Hematopoietic multipotent progenitor cell treated with erythropoietin and hydrocortisone succinate and interleukin-3 and kit ligand, for 4 days (in vitro differentiated cells): ENCODE measurements at regions not wholly inside any gene's neighbourhood (a gene's known extent, or its start where the extent isn't known, plus 50 kb on each side); places are given as distances from the start of the nearest gene placed in this dataset.
"Not testable (repeated sequence)": the region's sequence is repeated elsewhere in the genome, so short reads cannot be mapped to it uniquely, and the experiment has no call there.

ENCODE experiments used
- DNase-seq: peaks from one replicate; pipeline ENCODE4 v3.0.0-alpha.2; 2015

- DNase-seq = not testable (repeated sequence)
These were observed 203.2 kb downstream of the SNCAIP start for GRCh38 chr5:122515210-122515609.

GRCh38 chr5:122515709-122516431 is 203.8 kb downstream of the SNCAIP start:
- peak; percentile 73 for DNase-seq

- no peak for DNase-seq
These were observed 204.4 kb downstream of the SNCAIP start for GRCh38 chr5:122516432-122516743.

DNA sequence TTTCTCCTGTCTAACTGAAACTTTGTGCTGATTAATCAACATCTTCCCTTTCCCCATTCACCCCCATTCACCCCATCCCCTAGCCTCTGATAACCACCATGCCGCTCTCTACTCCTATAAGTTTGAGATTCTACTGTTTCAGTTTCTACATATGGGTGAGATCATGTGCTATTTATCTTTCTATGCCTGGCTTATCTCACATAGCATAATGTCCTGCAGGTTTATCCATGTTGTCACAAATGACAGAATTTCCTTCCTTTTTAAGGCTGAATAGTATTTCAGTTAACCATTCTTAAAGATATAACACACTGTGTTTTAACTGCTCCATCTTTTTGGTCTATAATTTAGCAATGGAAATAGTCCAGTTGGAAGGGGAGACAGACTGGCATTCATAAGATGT is 205.1 kb downstream of the SNCAIP start:
- DNase-seq = peak; percentile 41

DNA sequence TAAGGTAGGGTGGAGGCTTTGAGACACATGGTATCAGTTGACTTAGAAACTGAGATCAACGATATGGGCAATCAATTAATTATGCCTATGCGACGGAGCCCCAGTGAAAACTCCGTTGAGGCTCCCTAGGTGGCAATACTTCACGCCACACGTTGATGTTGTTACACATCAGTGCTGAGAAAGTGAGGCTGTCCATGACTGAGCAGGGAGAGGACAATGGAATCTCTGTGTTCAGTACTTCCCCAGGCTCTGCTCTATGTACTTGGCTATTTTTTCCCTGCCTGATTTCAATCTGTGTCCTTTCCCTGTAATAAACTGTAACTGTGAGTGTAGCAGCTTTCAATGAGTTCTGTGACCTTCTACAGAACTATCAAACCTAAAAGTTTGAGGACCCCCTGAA is 211.7 kb downstream of the SNCAIP start:
- DNase-seq = no peak

DNA sequence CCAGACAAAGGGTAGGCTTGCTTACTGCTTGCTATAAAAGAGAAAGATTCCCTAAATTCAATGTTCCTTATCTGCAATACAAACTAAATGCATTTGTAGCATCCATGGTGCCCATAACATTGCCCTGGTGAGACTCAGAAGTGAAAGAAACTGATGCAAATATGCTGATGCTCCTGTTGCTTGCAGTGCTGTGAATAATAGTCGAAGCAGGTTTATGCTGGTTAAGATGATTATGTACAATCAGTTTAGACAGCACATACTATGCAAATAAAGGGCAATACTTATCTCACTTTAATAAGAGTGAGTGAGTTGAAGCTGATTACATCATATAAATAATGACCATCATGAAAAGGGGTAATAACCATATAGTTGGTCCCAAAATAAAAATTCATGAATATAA is 215.5 kb downstream of the SNCAIP start:
- DNase-seq = no peak

- DNase-seq = no peak
These were observed 220.0 kb downstream of the SNCAIP start for GRCh38 chr5:122532035-122532434.

DNA sequence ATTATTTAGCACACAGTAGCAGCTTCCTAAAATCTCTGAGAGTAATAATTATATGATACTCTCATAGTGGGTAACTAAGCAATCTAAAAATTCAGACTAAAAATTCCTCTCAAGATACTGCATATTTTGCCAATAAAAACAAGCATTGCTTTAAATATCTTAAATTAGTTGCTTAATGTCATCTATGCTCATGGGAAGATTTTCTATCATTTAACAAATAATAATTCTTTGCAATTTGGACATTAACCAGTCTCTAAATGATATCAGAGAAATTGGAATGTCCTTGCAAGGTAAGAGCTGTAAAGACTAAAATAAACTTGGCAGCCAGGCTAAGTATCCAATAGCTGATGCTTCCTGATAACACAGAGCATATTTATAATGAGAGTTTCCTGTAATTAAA is 221.8 kb downstream of the SNCAIP start:
- DNase-seq = no peak

- DNase-seq = no peak
These were observed 222.8 kb downstream of the SNCAIP start for GRCh38 chr5:122534829-122535228.

GRCh38 chr5:122541388-122541787 is 229.4 kb downstream of the SNCAIP start:
- no peak for DNase-seq

DNA sequence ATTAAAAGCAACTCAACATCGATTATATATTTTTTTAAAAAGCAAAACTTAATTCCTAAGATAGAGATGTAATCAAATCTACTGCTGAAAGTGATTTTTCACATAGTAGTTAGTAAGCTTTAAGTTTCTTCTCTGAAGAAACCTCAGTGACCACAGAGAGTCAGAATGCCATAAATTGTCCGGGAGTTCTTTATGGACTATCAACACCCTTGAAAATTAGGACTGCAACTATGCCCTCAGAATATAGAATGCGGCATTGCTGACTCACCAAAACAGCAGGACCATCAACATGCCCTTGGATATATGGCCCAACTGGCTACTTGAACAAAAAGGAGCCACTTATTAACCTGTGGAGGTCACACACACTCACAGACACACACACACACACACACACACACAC is 228.9 kb upstream of the SNX2 start:
- DNase-seq = no peak

- no peak for DNase-seq
These were observed 227.7 kb upstream of the SNX2 start for GRCh38 chr5:122547219-122547618.

DNA sequence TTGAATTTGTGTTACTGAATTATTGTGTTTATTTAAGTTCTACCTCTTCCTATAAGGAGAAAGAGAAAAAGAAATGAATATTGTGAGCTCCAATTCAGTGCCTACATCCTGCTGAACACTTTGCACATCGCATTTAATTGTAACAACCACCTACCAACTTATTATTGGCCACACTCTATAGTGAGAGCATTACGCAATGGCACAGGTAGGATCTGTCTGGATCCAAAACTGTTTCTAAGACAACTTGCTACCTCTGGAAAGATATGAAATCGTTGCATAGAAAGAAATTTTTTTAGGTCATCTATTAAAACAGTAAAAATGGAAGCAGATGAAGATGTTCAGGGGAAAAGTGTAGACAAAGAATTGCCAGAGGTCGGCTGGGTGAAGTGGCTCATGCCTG is 227.2 kb upstream of the SNX2 start:
- no peak for DNase-seq

GRCh38 chr5:122559676-122560075 is 215.2 kb upstream of the SNX2 start:
- DNase-seq = no peak

GRCh38 chr5:122561209-122561608 is 213.7 kb upstream of the SNX2 start:
- no peak for DNase-seq

DNA sequence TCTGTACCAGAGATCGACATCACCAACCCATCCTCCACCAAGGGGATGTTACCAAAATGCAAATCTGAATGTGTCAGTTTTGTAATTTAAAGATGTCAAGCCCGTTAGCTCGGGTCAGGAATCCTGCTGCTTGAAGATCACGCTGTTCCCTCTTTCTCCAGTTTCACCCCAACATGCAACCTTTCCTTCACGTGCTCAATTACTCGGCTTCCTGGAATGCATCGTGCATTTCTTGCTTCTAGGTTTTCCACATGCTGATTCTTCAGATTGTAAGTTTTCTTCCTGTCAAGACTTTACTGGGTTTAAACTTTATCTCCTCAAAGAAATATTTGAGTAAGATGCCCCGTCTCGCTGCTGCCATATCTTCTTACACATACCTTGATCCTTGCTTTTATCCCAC is 209.5 kb upstream of the SNX2 start:
- no peak for DNase-seq

DNA sequence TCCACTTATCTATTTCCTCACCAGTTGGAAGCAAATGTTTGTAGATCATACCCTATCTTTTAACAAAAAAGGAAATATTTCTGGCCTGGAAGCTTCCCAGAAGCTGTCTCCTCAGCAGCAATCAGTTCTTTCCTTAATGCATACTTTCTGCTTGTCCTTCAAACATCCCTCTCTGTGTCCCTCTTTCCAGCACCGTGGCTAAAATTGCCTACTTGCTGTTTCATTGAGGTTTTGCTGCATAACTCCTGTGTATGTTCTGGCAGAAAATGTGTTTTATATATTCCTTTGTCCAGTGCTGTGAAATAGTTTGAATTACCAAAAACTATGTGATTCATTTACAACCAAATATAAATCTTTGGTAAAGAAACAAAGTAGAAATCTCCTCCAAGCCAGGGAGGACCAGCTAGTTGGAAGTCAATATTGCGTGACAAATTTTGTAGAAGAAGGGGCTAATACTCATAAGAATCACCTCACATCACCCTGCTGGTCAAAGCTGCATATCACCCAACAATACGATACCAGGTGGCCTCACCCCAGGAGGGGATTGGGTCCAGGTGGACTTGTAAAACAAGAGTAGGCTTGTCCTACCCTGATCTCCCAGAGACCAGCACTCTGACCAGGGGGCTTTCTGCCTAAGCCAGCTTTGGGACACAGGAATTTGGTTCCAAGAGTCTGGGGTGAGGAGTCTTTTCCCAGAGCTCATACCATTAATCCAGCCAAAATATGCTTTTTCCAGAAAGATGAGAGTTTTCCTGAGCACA is 198.4 kb upstream of the SNX2 start:
- DNase-seq = no peak

- no peak for DNase-seq
These were observed 193.3 kb upstream of the SNX2 start for GRCh38 chr5:122581629-122582028.

DNA sequence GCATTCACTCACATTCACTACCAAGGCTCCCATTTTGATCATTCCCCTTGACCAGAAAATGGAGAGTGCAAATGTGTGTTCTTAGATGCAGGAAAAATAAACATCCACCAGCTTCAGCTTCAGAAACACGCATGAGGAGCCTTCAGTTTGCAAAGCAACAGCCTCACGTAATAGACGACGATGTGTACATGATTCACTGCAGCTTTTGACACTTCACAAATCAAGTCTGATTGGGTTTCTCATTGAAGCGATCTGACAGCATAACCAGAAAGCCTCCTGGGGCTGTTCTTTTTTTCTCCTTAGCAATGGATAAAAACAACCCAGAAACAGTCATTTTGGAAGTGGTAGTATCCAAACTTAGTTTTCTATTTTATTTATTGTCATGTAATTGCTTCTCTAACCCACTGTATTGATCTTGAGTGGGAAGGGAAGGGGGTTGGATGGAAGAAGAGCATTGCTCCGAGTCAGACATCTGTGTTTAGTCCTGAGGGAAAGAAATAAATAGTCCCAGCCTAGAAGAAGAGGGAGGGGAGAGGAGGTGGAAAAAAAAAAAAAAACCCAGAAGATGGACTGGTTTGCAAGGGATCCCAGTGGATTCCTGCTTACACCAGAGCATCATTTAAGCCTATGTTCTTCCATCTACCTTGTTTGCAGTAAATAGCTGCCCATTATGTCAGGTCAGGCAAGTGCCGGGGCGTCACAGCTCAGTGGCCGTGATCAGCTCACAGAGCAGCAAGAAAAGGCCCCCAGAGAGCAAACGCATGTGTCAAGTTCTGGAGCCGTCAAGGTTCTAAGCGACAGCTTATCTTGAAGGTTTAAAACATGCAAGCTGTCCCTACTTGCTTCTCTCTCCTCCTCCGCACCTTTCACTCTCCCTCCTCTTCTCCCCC is 190.2 kb upstream of the SNX2 start:
- no peak for DNase-seq

GRCh38 chr5:122585371-122585770 is 189.5 kb upstream of the SNX2 start:
- no peak for DNase-seq

DNA sequence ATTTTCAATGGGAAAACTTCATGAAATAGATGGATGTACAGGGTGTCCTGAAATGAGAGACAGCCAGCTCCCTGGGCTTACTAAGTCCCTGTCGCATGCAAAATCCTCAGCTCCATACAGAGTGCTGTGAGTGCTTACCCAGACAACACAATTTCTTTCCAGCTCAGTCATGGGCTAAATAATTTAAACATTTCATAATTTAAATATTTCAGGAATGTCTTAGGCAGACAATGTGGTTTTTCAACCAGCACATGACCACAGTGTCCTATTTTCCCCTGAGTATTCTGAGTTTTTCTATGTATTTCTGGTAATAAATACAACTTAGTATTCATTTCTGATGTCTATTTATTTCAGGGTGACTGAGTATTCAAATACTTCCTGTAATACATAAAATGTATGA is 188.5 kb upstream of the SNX2 start:
- DNase-seq = no peak

DNA sequence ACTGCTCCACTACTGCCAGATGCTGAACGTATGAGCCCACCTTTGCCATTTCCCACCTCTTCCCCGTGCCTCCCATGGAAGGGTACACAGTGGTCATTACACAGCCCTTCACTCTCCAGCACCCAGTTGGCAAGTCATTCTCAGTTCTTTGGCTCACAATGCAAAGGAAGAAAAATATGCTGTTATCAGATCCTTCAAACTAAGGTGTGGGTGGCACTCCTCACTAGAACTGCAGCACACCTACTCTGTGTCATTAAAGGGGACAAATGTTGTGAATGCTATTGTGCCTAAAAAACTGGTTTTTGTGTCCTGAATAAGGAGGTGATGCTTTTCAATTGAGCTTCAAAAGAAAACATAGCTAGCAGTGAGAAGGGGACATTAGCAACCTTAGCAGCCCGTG is 183.1 kb upstream of the SNX2 start:
- DNase-seq = no peak

DNA sequence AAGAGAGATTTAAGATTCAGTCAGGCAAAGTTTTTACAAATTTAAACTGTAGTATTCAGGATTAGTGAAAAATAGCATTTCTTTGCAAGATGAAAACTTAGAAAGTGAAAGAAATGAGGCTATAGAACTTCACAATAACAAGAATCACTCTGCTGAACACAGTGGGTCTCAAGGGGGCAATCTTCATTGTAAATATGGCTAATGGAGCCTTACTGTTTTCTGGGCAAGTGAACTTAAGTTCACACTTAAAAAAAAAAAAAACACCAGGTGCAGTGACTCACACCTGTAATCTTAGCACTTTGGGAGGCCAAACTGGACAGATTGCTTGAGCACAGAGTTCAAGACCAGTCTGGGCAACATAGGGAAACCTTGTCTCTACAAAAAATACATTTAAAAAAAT is 175.9 kb upstream of the SNX2 start:
- DNase-seq = no peak

GRCh38 chr5:122600924-122601323 is 174.0 kb upstream of the SNX2 start:
- no peak for DNase-seq
